ENCODE measurements at regions not wholly inside any gene's neighbourhood (a gene's known extent, or its start where the extent isn't known, plus 50 kb on each side); places are given as distances from the start of the nearest gene placed in this dataset.

- TF ChIP-seq EZH2 (IDR thresholded peaks at IDR 0.05) (no peak), POLR2AphosphoS5 (IDR thresholded peaks at IDR 0.05; ENCODE audit: borderline replicate concordance, low read depth, low read length) (no peak)
Observed at GRCh38 chr21:16913010-16913409, 599.8 kb upstream of the CXADR start.

Measured in SK-N-MC (cell line).